Superior temporal gyrus (tissue), 1 donor: ENCODE measurements at regions not wholly inside any gene's neighbourhood (a gene's known extent, or its start where the extent isn't known, plus 50 kb on each side); places are given as distances from the start of the nearest gene placed in this dataset.

Source experiments
- DNase-seq: peaks from one replicate; pipeline ENCODE4 v3.0.0-alpha.2; 2016; ENCODE audit errors: extremely low spot score

DNA sequence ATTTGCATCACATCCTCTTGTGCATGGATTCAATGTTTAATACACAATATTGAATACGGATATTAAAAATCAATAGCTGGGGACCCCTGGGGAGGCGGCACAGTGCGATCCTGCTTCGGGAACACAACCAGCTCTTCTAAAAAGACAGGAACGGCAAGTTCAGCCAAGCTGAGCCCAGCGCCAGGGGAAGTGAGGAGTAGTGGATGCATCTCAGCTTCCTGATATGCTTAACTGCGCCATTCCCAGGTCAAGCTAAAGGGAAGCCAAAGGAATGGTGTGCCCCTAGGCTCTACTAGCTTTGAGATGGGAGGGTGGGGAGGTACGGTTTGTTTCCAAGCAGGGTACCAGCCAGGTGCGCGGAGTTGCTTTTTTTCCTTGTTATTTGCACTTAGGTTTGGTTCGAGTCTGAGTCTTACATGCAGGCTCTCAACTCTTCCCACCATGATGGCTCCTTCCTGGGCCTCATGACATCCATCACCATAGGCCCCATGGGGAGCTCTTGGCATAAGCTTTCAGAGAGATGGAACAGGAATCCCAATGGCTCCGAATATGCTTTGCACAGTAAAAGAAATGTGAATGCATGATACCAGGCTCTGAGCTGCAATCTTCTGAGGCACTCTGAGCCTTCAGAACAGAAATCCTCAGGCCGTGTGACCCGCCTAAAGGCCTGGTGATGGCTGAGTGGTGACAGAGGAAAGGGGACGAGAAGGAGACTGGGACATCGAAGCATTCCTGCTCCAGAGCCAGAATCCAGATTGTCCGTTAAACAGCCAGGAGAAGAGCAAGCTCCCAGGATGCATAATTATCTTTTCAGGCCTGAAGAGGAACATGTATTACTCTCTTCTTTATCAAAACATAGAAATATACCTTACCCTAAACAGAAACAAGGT is 51.8 kb upstream of the BCOR start:
- no peak for DNase-seq

DNA sequence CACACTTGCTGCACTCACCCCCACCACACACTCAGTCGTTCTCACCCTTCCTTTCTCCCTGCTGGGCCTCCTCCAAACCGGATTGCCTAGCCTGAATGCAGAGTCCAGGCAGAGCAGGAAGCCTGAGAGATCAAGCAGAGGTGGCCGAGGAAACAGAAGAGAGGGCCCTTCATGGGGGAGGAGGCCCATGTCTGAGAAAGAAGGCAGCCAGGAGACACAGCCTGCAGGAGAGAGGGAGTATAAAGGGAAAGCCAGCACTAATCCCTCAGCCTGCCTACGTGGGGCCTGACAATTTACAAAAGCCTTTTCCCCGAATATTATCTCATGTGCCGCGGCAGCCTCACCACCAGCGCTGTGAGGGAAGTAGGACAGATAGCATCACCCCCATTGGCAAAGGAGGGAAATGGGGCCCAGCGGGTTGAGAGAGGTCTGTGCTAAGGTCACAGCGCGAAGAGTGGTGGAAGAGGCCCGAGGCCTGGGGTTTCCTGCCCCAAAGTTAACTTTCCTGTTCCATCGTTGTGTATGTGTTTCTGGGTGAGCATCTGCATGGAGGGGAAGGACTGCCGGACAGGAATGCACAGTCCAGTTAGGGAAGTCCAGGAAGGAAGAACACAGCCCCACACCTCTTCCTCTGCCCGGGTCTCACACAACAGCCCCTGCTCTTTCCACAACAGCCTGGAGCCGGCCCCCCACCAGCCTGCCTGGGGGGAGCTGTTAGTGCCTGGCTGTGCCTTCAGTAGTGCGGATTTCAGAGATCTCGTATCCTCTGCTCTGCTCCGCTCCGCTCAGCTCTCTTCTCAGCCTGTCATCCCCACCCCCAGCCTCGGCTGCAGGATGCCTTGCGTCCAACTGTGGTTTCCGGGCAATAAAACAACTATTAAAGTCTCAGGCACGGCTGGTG is 50.9 kb upstream of the BCOR start:
- DNase-seq, result no peak

DNA sequence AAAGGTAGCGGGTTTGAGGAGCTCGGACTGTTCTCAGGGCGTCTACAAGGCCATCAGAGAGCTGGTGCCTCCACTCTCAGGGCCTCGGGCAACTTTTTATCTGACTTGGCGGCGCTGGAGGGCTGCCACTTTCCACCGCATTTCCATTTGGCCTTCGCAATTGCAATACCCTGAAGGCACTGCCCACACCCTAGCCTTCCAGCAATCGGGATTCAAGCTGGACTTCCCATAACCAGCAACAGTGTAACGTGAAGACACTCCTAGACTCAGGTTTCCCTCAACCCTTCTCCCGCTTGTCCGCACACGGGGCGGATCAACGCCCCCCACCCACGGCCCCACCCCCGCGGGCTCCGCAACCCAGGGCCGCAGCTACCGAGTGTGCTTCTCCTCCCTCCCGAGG is 50.2 kb upstream of the BCOR start:
- DNase-seq, result no peak
